A549 (cell line): ENCODE measurements at regions not wholly inside any gene's neighbourhood (a gene's known extent, or its start where the extent isn't known, plus 50 kb on each side); places are given as distances from the start of the nearest gene placed in this dataset.

Source experiments
- ATAC-seq, 2 experiments: fragments of 200-7000 bp in 1 of 2; fragments of >200 bp in 1 of 2; cut with Nextera tagmentation in 1 of 2; cut with Tn5 transposase in 1 of 2; 3 replicates each; pipeline versions ENCODE4 v1.8.0 to v1.9.1; 2018 to 2020; ENCODE audit warnings: mild to moderate bottlenecking in 1 of 2, moderate library complexity in 1 of 2
- CTCF ChIA-PET: fragments of 300-600 bp; sonication (Branson Sonifier 250); formaldehyde crosslinking; extraction: SDS; loops from one replicate; lab custom pipeline; 2021; ENCODE audit warnings: antibody characterized with exemption, inconsistent platforms; lab: Yijun Ruan, JAX
- POLR2A ChIA-PET: fragments of 350-600 bp; formaldehyde crosslinking; extraction: SDS; loops from one replicate; lab custom pipeline; 2021; ENCODE audit warnings: antibody characterized with exemption, inconsistent platforms; lab: Yijun Ruan, JAX
- DNase-seq, 2 experiments: peaks; one replicate each; pipeline versions ENCODE4 v3.0.0 to v3.0.0-alpha.2; 2011 to 2016; ENCODE audit warnings: low read depth in 1 of 2, low spot score in 1 of 2
- FAIRE-seq: peaks from 2 replicates; lab custom pipeline; 2011; peaks lifted over from hg19 to GRCh38; lab: Jason Lieb, UNC
- H3K27ac ChIP-seq, 2 experiments: fragments of >200 bp; sonication (Bioruptor Twin); formaldehyde crosslinking; 3 replicates each; pipeline ENCODE4 v1.5.1; 2016 to 2017
- H3K4me1 ChIP-seq: fragments of >200 bp; sonication (Bioruptor Twin); formaldehyde crosslinking; 3 replicates; pipeline ENCODE4 v1.6.1; 2016
- H3K4me2 ChIP-seq: fragments of >200 bp; sonication (Bioruptor Twin); formaldehyde crosslinking; 3 replicates; pipeline ENCODE4 v1.6.1; 2016
- H3K4me3 ChIP-seq: fragments of >200 bp; sonication (Bioruptor Twin); formaldehyde crosslinking; 3 replicates; pipeline ENCODE4 v1.5.1; 2016
- H3K9me3 ChIP-seq: fragments of >200 bp; sonication (Bioruptor Twin); formaldehyde crosslinking; 3 replicates; pipeline ENCODE4 v1.6.1; 2016
- ATOH8 ChIP-seq: fragments of 250-450 bp; sonication (Bioruptor Pico); IDR thresholded peaks from 2 replicates; pipeline ENCODE4 v1.5.0; 2020; ENCODE audit warnings: low read depth, mild to moderate bottlenecking, moderate library complexity
- CBX2 ChIP-seq: fragments of 200-600 bp; sonication (generic); IDR thresholded peaks from 2 replicates; pipeline ENCODE4 v1.6.1; 2016; ENCODE audit warnings: low read depth, mild to moderate bottlenecking, borderline replicate concordance
- CTCF ChIP-seq: fragments of >200 bp; sonication (Bioruptor Twin); formaldehyde crosslinking; IDR thresholded peaks from 3 replicates; pipeline ENCODE4 v1.5.1; 2016
- E2F6 ChIP-seq: IDR thresholded peaks from 2 replicates; pipeline ENCODE4 v1.6.1; 2012; ENCODE audit warnings: low read depth, borderline replicate concordance
- EHMT2 ChIP-seq: fragments of 200-600 bp; sonication (generic); IDR thresholded peaks from 2 replicates; pipeline ENCODE4 v1.6.1; 2016; ENCODE audit warnings: antibody characterized with exemption, low read depth, mild to moderate bottlenecking, moderate library complexity
- EP300 ChIP-seq, 2 experiments: fragments of >200 bp; sonication (Bioruptor Twin); formaldehyde crosslinking; IDR thresholded peaks; 2 replicates in 1 of 2; 3 replicates in 1 of 2; pipeline ENCODE4 v1.6.1; 2016 to 2017
- ESRRA ChIP-seq: fragments of 150-350 bp; IDR thresholded peaks from 2 replicates; pipeline ENCODE4 v1.6.1; 2014; ENCODE audit warnings: mild to moderate bottlenecking, low read length, borderline replicate concordance
- FOSB ChIP-seq: fragments of 250-450 bp; sonication (Bioruptor Pico); IDR thresholded peaks from 2 replicates; pipeline ENCODE4 v1.5.0; 2020; ENCODE audit warnings: mild to moderate bottlenecking, moderate library complexity
- FOSL2 ChIP-seq, 2 experiments: fragments of 450-650 bp in 1 of 2; fragments of >200 bp in 1 of 2; sonication (Bioruptor Twin) in 1 of 2; formaldehyde crosslinking; IDR thresholded peaks; 2 replicates each; pipeline versions ENCODE4 v1.5.0 to v1.6.1; 2016 to 2020; ENCODE audit warnings: mild to moderate bottlenecking in 1 of 2, moderate library complexity in 1 of 2
- GATA3 ChIP-seq: IDR thresholded peaks from 2 replicates; pipeline ENCODE4 v1.6.1; 2012; ENCODE audit warnings: borderline replicate concordance
- JUN ChIP-seq, 2 experiments: fragments of >200 bp; sonication (Bioruptor Twin); formaldehyde crosslinking; IDR thresholded peaks; 2 replicates in 1 of 2; 3 replicates in 1 of 2; pipeline ENCODE4 v1.6.1; 2016 to 2017
- KDM1A ChIP-seq: fragments of 200-600 bp; sonication (generic); IDR thresholded peaks from 2 replicates; pipeline ENCODE4 v1.6.1; 2016; ENCODE audit warnings: low read depth, mild to moderate bottlenecking
- MYC ChIP-seq: IDR thresholded peaks from 2 replicates; pipeline ENCODE4 v1.6.1; 2012; ENCODE audit warnings: mild to moderate bottlenecking, inconsistent platforms, low read length, improper control_type of control experiment, borderline replicate concordance
- PBX3 ChIP-seq: IDR thresholded peaks from 2 replicates; pipeline ENCODE4 v1.6.1; 2012
- PHF8 ChIP-seq: fragments of 200-600 bp; sonication (generic); IDR thresholded peaks from 2 replicates; pipeline ENCODE4 v1.6.1; 2016; ENCODE audit warnings: low read depth, mild to moderate bottlenecking, antibody characterized with exemption, moderate library complexity, borderline replicate concordance
- RFX5 ChIP-seq: fragments of 450-650 bp; IDR thresholded peaks from 2 replicates; pipeline ENCODE4 v1.7.1; 2014; ENCODE audit warnings: antibody characterized with exemption, mild to moderate bottlenecking, moderate library complexity
- RNF2 ChIP-seq: fragments of 200-600 bp; sonication (generic); IDR thresholded peaks from 2 replicates; pipeline ENCODE4 v1.6.1; 2016; ENCODE audit warnings: low read depth, mild to moderate bottlenecking, antibody characterized with exemption, moderate library complexity, borderline replicate concordance
- TP53 ChIP-seq: fragments of 250-450 bp; sonication (Bioruptor Pico); IDR thresholded peaks from 2 replicates; pipeline ENCODE4 v1.5.0; 2021; ENCODE audit warnings: mild to moderate bottlenecking, moderate library complexity
- USF2 ChIP-seq: fragments of 450-650 bp; IDR thresholded peaks from 2 replicates; pipeline ENCODE4 v1.6.1; 2014; ENCODE audit warnings: antibody characterized with exemption
- ZC3H11A ChIP-seq: fragments of 450-650 bp; IDR thresholded peaks from 2 replicates; pipeline ENCODE4 v1.6.1; 2014; ENCODE audit warnings: antibody characterized with exemption, mild to moderate bottlenecking
- ZFP36 ChIP-seq: fragments of 450-650 bp; IDR thresholded peaks from 2 replicates; pipeline ENCODE4 v1.6.1; 2014; ENCODE audit warnings: borderline replicate concordance; ENCODE audit not compliant: partially characterized antibody
- ZNF302 ChIP-seq: fragments of 250-450 bp; sonication (Bioruptor Pico); IDR thresholded peaks from 2 replicates; pipeline ENCODE4 v1.9.0; 2021; ENCODE audit warnings: inconsistent platforms, mild to moderate bottlenecking, moderate library complexity
- ZSCAN20 ChIP-seq: fragments of 250-450 bp; sonication (Bioruptor Pico); IDR thresholded peaks from 2 replicates; pipeline ENCODE4 v1.8.0; 2022; ENCODE audit warnings: mild to moderate bottlenecking, moderate library complexity
- WGBS: methylation state at CpG from one replicate; pipeline ENCODE4 v1.1.6; 2017; ENCODE audit errors: missing lambda C conversion rate; 5-methylcytosine and 5-hydroxymethylcytosine counted together

- FAIRE-seq (no peak), ATAC-seq (no peak), DNase-seq (no peak)
- no peak overlapping the region for H3K4me3 ChIP-seq
- POLR2A ChIA-PET: no interaction called here
- no peaks in the 10 kb centered on the region for H3K9me3 ChIP-seq
- WGBS: 23% methylated on average over 5 of the region's 5 CpGs
- TF ChIP-seq PBX3 (no peak), ZC3H11A (no peak), RNF2 (no peak), ZNF302 (CRISPR knock-in tag) (no peak), RFX5 (no peak), TP53 (CRISPR knock-in tag) (no peak), MYC (no peak), JUN (IDR thresholded peaks at IDR 0.05) (no peak), ESRRA (no peak), ATOH8 (CRISPR knock-in tag) (no peak), EHMT2 (no peak), PHF8 (no peak), CTCF (no peak)
- CTCF ChIA-PET: interaction anchor here (1.2 kb wide), 1 partner anchor 9 kb away, joined by 3 read pairs; no protein-coding TSS in a partner anchor
- no peak overlapping the region for H3K27ac ChIP-seq
- H3K4me1 ChIP-seq: no peaks in the 10 kb centered on the region
- no peak overlapping the region for H3K4me2 ChIP-seq
Measured at GRCh38 chr1:163768576-163768975, 446.8 kb downstream of the NUF2 start.

- Histone ChIP-seq H3K9me3 (no peaks in the 10 kb centered on the region), H3K27ac (no peak overlapping the region), H3K4me1 (no peaks in the 10 kb centered on the region), H3K4me2 (no peak overlapping the region), H3K4me3 (no peak overlapping the region)
- no peak for FAIRE-seq
- no peak for DNase-seq
- CTCF ChIA-PET: no interaction called here
- 10% methylated on average over 4 of the region's 4 CpGs for WGBS
- POLR2A ChIA-PET: no interaction called here
- no peak for ATAC-seq
- TF ChIP-seq FOSB (CRISPR knock-in tag) (no peak), ZSCAN20 (CRISPR knock-in tag) (no peak), ZNF302 (CRISPR knock-in tag) (no peak), JUN (IDR thresholded peaks at IDR 0.05) (no peak), ATOH8 (CRISPR knock-in tag) (no peak), ZFP36 (no peak), FOSL2 (IDR thresholded peaks at IDR 0.05) (no peak), FOSL2 (CRISPR knock-in tag; IDR thresholded peaks at IDR 0.05) (no peak), KDM1A (no peak), GATA3 (no peak), USF2 (no peak), EP300 (IDR thresholded peaks at IDR 0.05) (no peak), TP53 (CRISPR knock-in tag) (no peak), CBX2 (no peak), E2F6 (no peak)
Measured at GRCh38 chr1:163770265-163770664, 448.5 kb downstream of the NUF2 start.
